HepG2 (cell line): ENCODE measurements at regions not wholly inside any gene's neighbourhood (a gene's known extent, or its start where the extent isn't known, plus 50 kb on each side); places are given as distances from the start of the nearest gene placed in this dataset.

Source experiments
- ATAC-seq: fragments of 200-7000 bp; cut with Tn5 transposase; 3 replicates; pipeline ENCODE4 v1.9.1; 2020; ENCODE audit warnings: mild to moderate bottlenecking, moderate library complexity
- BruUV-seq: library from RNA; stranded (reverse); fragments of 400-500 nt; replicated peaks from 2 replicates; lab custom pipeline; 2021; lab: Mats Ljungman, UMichigan
- CTCF ChIA-PET: fragments of 300-600 bp; formaldehyde crosslinking; extraction: SDS; loops from one replicate; lab custom pipeline; 2021; ENCODE audit warnings: low total read pairs, inconsistent platforms, low intra/inter-chr PET ratio; lab: Yijun Ruan, JAX
- POLR2A ChIA-PET: fragments of 350-600 bp; sonication (Branson Sonifier 250); formaldehyde crosslinking; loops from one replicate; lab custom pipeline; 2020; ENCODE audit warnings: antibody characterized with exemption, inconsistent platforms; lab: Yijun Ruan, JAX
- DNase-seq: peaks from one replicate; pipeline ENCODE4 v3.0.0-alpha.2; 2015; ENCODE audit warnings: low spot score
- FAIRE-seq: peaks from 3 replicates; lab custom pipeline; 2011; peaks lifted over from hg19 to GRCh38; lab: Jason Lieb, UNC
- H2AFZ ChIP-seq: one replicate; pipeline ENCODE4 v1.6.1; 2011; ENCODE audit warnings: low read length, inconsistent platforms
- H3K27ac ChIP-seq: fragments of 300-600 bp; 3 replicates; pipeline ENCODE4 v1.8.0; 2011; ENCODE audit warnings: mixed run types, mild to moderate bottlenecking, mixed read lengths, low read length, inconsistent platforms; ENCODE audit not compliant: insufficient read depth; ENCODE audit errors: extremely low read length
- H3K27me3 ChIP-seq, 2 experiments: fragments of 200-600 bp in 1 of 2; 2 replicates in 1 of 2; 3 replicates in 1 of 2; pipeline versions ENCODE4 v1.6.0 to v1.8.0; 2011; ENCODE audit warnings: low read length in 2 of 2, mild to moderate bottlenecking in 2 of 2, moderate library complexity in 2 of 2, inconsistent platforms in 1 of 2; ENCODE audit not compliant: insufficient read depth in 2 of 2, control insufficient read depth in 1 of 2
- H3K36me3 ChIP-seq, 2 experiments: fragments of 200-600 bp in 1 of 2; replicated peaks in 1 of 2; 2 replicates in 1 of 2; 3 replicates in 1 of 2; pipeline versions ENCODE4 v1.5.1 to v1.8.0; 2011; ENCODE audit warnings: low read length in 2 of 2, inconsistent platforms in 1 of 2; ENCODE audit not compliant: insufficient read depth in 2 of 2, control insufficient read depth in 1 of 2
- H3K4me1 ChIP-seq: 2 replicates; pipeline ENCODE4 v1.5.1; 2012; ENCODE audit warnings: low read length, inconsistent platforms; ENCODE audit not compliant: insufficient read depth
- H3K4me2 ChIP-seq: 2 replicates; pipeline ENCODE4 v1.6.0; 2011; ENCODE audit warnings: low read depth, low read length, inconsistent platforms
- H3K4me3 ChIP-seq, 3 experiments: fragments of 200-600 bp in 1 of 3; sonication (generic), shearing (Covaris generic) in 1 of 3; replicated peaks in 1 of 3; 2 replicates each; pipeline ENCODE4 v1.5.1; 2011 to 2016; ENCODE audit warnings: low read length in 3 of 3, inconsistent platforms in 2 of 3, low read depth in 2 of 3, mild to moderate bottlenecking in 2 of 3, control low read depth in 1 of 3, mixed read lengths in 1 of 3; ENCODE audit not compliant: insufficient read depth in 1 of 3
- H3K79me2 ChIP-seq: one replicate; pipeline ENCODE4 v1.6.1; 2011; ENCODE audit warnings: low read length, inconsistent platforms; ENCODE audit not compliant: insufficient read depth
- H3K9ac ChIP-seq: 2 replicates; pipeline ENCODE4 v1.6.0; 2011; ENCODE audit warnings: mild to moderate bottlenecking, low read depth, low read length, inconsistent platforms; ENCODE audit not compliant: insufficient read depth
- H3K9me3 ChIP-seq: 2 replicates; pipeline ENCODE4 v1.5.1; 2012; ENCODE audit warnings: mild to moderate bottlenecking, low read length
- H4K20me1 ChIP-seq: 2 replicates; pipeline ENCODE4 v1.6.0; 2011; ENCODE audit warnings: inconsistent platforms, mild to moderate bottlenecking, low read length, moderate library complexity; ENCODE audit not compliant: insufficient read depth
- MXI1 ChIP-seq: IDR thresholded peaks from 3 replicates; pipeline ENCODE4 v1.6.1; 2012; ENCODE audit warnings: low read depth, low read length, inconsistent platforms, borderline replicate concordance
- PHF8 ChIP-seq: sonication (generic); formaldehyde crosslinking; IDR thresholded peaks from 2 replicates; pipeline ENCODE4 v1.5.0; 2020; ENCODE audit warnings: missing genetic modification reagents
- RAD51 ChIP-seq: fragments of 450-650 bp; IDR thresholded peaks from 2 replicates; pipeline ENCODE4 v1.6.1; 2016; ENCODE audit warnings: borderline replicate concordance
- TAF1 ChIP-seq: sonication (generic); formaldehyde crosslinking; IDR thresholded peaks from 2 replicates; pipeline ENCODE4 v1.4.0; 2020; ENCODE audit warnings: missing genetic modification reagents
- ZNF83 ChIP-seq: sonication (generic); formaldehyde crosslinking; IDR thresholded peaks from 2 replicates; pipeline ENCODE4 v1.4.0; 2020; ENCODE audit warnings: missing genetic modification reagents, mild to moderate bottlenecking, borderline replicate concordance
- WGBS: methylation state at CpG from one replicate; pipeline ENCODE4 v1.1.6; 2017; ENCODE audit warnings: low lambda C conversion rate; 5-methylcytosine and 5-hydroxymethylcytosine counted together
- in situ Hi-C: cut with HindIII; loops from 2 replicates; pipeline ENCODE4 v1.10.0; 2017; ENCODE audit warnings: low pct_unique_long_range_greater_than_20kb; ENCODE audit not compliant: extremely low pct_ligation_motif_present
- intact Hi-C: fragments of 100-400 bp; cut with micrococcal nuclease; formaldehyde crosslinking; loops from one replicate; pipeline ENCODE4 v1.10.0; 2022; ENCODE audit not compliant: unreplicated experiment
- TF ChIP-seq, protein P1 (sequence below): IDR thresholded peaks from 2 replicates; pipeline ENCODE4 v1.6.1; 2012; ENCODE audit warnings: low read length, improper control_type of control experiment
- TF ChIP-seq, protein P2 (sequence below): sonication (generic); formaldehyde crosslinking; IDR thresholded peaks from 2 replicates; pipeline ENCODE4 v1.4.0; 2020; ENCODE audit warnings: missing genetic modification reagents, low read depth, mild to moderate bottlenecking, borderline replicate concordance
- TF ChIP-seq, protein P3 (sequence below): sonication (generic); formaldehyde crosslinking; IDR thresholded peaks from 2 replicates; pipeline ENCODE4 v1.5.0; 2020; ENCODE audit warnings: mild to moderate bottlenecking, missing genetic modification reagents, moderate library complexity

DNA sequence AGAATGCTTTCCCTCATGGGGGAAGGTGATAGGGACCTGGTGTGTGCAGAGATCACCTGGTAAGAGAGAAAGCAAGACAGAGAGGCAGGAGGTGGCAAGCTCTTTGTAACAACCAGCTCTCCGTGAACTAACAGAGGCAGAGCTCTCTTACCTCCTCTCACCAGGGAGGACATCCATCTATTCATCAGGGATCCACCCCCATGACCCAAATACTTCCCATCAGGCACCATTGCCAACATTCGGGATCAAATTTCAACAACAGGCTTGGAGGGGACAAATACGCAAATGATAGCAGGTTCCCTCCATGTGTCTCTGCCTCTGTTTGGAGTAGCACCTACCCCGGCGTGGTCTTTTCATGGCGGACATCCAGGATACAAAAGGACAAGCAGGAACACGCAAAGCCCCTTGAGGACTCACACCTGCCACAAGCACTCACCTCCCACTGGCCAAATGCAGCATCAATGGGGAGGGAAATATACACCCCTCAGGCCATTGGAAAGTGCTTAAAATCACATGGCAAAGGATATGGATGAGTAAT lies 431.2 kb upstream of the AUTS2 start (continued):
- TF ChIP-seq, protein P1, sequence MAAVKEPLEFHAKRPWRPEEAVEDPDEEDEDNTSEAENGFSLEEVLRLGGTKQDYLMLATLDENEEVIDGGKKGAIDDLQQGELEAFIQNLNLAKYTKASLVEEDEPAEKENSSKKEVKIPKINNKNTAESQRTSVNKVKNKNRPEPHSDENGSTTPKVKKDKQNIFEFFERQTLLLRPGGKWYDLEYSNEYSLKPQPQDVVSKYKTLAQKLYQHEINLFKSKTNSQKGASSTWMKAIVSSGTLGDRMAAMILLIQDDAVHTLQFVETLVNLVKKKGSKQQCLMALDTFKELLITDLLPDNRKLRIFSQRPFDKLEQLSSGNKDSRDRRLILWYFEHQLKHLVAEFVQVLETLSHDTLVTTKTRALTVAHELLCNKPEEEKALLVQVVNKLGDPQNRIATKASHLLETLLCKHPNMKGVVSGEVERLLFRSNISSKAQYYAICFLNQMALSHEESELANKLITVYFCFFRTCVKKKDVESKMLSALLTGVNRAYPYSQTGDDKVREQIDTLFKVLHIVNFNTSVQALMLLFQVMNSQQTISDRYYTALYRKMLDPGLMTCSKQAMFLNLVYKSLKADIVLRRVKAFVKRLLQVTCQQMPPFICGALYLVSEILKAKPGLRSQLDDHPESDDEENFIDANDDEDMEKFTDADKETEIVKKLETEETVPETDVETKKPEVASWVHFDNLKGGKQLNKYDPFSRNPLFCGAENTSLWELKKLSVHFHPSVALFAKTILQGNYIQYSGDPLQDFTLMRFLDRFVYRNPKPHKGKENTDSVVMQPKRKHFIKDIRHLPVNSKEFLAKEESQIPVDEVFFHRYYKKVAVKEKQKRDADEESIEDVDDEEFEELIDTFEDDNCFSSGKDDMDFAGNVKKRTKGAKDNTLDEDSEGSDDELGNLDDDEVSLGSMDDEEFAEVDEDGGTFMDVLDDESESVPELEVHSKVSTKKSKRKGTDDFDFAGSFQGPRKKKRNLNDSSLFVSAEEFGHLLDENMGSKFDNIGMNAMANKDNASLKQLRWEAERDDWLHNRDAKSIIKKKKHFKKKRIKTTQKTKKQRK = no peak
- TF ChIP-seq MXI1 = no peak
- TF ChIP-seq, protein P2, sequence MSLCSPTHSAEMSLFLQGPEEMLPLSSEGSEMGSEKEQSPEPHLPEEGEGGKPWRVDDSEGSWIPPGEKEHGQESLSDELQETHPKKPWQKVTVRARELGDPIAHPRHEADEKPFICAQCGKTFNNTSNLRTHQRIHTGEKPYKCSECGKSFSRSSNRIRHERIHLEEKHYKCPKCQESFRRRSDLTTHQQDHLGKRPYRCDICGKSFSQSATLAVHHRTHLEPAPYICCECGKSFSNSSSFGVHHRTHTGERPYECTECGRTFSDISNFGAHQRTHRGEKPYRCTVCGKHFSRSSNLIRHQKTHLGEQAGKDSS (CRISPR knock-in tag) = no peak

DNA sequence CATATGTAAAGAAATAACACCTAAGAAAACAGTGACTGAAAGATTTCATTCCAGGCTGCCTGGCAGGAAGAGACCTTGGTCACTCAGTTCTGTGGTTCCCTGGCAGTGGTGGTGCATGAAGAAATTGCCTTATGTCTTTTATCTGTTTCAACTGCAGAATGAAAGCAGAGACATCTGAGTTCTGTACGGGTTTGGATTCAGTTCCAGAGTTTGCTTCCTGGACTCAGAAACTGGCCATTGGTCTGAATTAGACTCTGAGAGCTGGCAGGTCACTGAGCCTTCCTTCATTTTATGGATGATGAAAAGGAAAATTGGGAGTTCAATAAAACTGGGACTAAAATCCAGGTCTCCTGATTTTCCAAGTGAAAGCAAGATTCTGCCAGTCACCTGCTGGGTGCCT lies 428.9 kb upstream of the AUTS2 start:
- ATAC-seq (no peak), DNase-seq (no peak), FAIRE-seq (no peak)
- ChIA-PET CTCF (no interaction called here), POLR2A (no interaction called here)
- Histone ChIP-seq H3K27ac (no peak overlapping the region), H2AFZ (no peak overlapping the region), H3K36me3 (no peaks in the 10 kb centered on the region), H3K9me3 (peaks cover 28% of the 10 kb centered on the region; the same call in 1 of the 2 replicates), H3K4me1 (no peaks in the 10 kb centered on the region), H3K79me2 (no peaks in the 10 kb centered on the region), H3K4me2 (no peak overlapping the region), H4K20me1 (no peaks in the 10 kb centered on the region), H3K27me3 (no peaks in the 10 kb centered on the region), H3K9ac (no peak overlapping the region), H3K4me3 (no peak overlapping the region)
- BruUV-seq = no TSS peak
- TF ChIP-seq PHF8 (CRISPR knock-in tag) (no peak), TAF1 (CRISPR knock-in tag) (no peak), RAD51 (no peak), ZNF83 (no peak)
- TF ChIP-seq, protein P3, sequence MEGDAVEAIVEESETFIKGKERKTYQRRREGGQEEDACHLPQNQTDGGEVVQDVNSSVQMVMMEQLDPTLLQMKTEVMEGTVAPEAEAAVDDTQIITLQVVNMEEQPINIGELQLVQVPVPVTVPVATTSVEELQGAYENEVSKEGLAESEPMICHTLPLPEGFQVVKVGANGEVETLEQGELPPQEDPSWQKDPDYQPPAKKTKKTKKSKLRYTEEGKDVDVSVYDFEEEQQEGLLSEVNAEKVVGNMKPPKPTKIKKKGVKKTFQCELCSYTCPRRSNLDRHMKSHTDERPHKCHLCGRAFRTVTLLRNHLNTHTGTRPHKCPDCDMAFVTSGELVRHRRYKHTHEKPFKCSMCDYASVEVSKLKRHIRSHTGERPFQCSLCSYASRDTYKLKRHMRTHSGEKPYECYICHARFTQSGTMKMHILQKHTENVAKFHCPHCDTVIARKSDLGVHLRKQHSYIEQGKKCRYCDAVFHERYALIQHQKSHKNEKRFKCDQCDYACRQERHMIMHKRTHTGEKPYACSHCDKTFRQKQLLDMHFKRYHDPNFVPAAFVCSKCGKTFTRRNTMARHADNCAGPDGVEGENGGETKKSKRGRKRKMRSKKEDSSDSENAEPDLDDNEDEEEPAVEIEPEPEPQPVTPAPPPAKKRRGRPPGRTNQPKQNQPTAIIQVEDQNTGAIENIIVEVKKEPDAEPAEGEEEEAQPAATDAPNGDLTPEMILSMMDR (CRISPR knock-in tag) = no peak
- WGBS = 0% methylated on average over 1 of the region's 1 CpG
- in situ Hi-C loops = no loop called here
- intact Hi-C loops = no loop called here
